ENCODE measurements at regions not wholly inside any gene's neighbourhood (a gene's known extent, or its start where the extent isn't known, plus 50 kb on each side); places are given as distances from the start of the nearest gene placed in this dataset.

- peak; percentile 17 to 25 for DNase-seq (ENCODE audit: low read depth in 1 of 2, low spot score in 1 of 2)
- Histone ChIP-seq H3K4me1 (ENCODE audit: low read depth) (no peaks in the 10 kb centered on the region), H3K36me3 (no peaks in the 10 kb centered on the region), H3K4me3 (no peak overlapping the region), H3K27me3 (no peaks in the 10 kb centered on the region), H3K27ac (no peak overlapping the region), H3K9me3 (ENCODE audit: low read depth) (no peaks in the 10 kb centered on the region)
- TF ChIP-seq CTCF (IDR thresholded peaks at IDR 0.05; ENCODE audit: low read depth, low read length): no peak
Observed at GRCh38 chr2:12006850-12007249, 260.4 kb downstream of the LPIN1 start.

- Histone ChIP-seq H3K4me3 (no peak overlapping the region), H3K4me1 (ENCODE audit: low read depth) (no peaks in the 10 kb centered on the region), H3K27ac (no peak overlapping the region), H3K9me3 (ENCODE audit: low read depth) (no peaks in the 10 kb centered on the region), H3K27me3 (no peaks in the 10 kb centered on the region), H3K36me3 (no peaks in the 10 kb centered on the region)
- no peak for TF ChIP-seq CTCF (IDR thresholded peaks at IDR 0.05; ENCODE audit: low read depth, low read length)
- DNase-seq (ENCODE audit: low read depth in 1 of 2, low spot score in 1 of 2): no peak
Observed at GRCh38 chr2:12007282-12007681, 260.9 kb downstream of the LPIN1 start.

- no peak for TF ChIP-seq CTCF (IDR thresholded peaks at IDR 0.05; ENCODE audit: low read depth, low read length)
- Histone ChIP-seq H3K4me3 (no peak overlapping the region), H3K27me3 (no peaks in the 10 kb centered on the region), H3K36me3 (no peaks in the 10 kb centered on the region), H3K9me3 (ENCODE audit: low read depth) (no peaks in the 10 kb centered on the region), H3K4me1 (ENCODE audit: low read depth) (no peaks in the 10 kb centered on the region), H3K27ac (no peak overlapping the region)
- peak in 1 of 2 donors; percentile 38 for DNase-seq (ENCODE audit: low read depth in 1 of 2, low spot score in 1 of 2)
Observed at GRCh38 chr2:12008425-12009061, 262.1 kb downstream of the LPIN1 start.

- H3K36me3 ChIP-seq: no peaks in the 10 kb centered on the region
- no peak for DNase-seq (ENCODE audit: low read depth in 1 of 2, low spot score in 1 of 2)
- TF ChIP-seq CTCF (IDR thresholded peaks at IDR 0.05; ENCODE audit: low read depth, low read length): no peak
- no peaks in the 10 kb centered on the region for H3K4me1 ChIP-seq (ENCODE audit: low read depth)
- no peaks in the 10 kb centered on the region for H3K9me3 ChIP-seq (ENCODE audit: low read depth)
- H3K27ac ChIP-seq: no peak overlapping the region
- no peaks in the 10 kb centered on the region for H3K27me3 ChIP-seq
- no peak overlapping the region for H3K4me3 ChIP-seq
Observed at GRCh38 chr2:12009323-12009905, 263.0 kb downstream of the LPIN1 start.

GRCh38 chr2:12010059-12010458 is 263.6 kb downstream of the LPIN1 start:
- Histone ChIP-seq H3K27ac (no peak overlapping the region), H3K9me3 (ENCODE audit: low read depth) (no peaks in the 10 kb centered on the region), H3K27me3 (no peaks in the 10 kb centered on the region), H3K36me3 (no peaks in the 10 kb centered on the region), H3K4me3 (no peak overlapping the region), H3K4me1 (ENCODE audit: low read depth) (no peaks in the 10 kb centered on the region)
- no peak for TF ChIP-seq CTCF (IDR thresholded peaks at IDR 0.05; ENCODE audit: low read depth, low read length)
- no peak for DNase-seq (ENCODE audit: low read depth in 1 of 2, low spot score in 1 of 2)

Measured in cardiac muscle cell (in vitro differentiated cells and primary cell).